GM19467 (cell line): ENCODE measurements at regions not wholly inside any gene's neighbourhood (a gene's known extent, or its start where the extent isn't known, plus 50 kb on each side); places are given as distances from the start of the nearest gene placed in this dataset.
"Not testable (repeated sequence)": the region's sequence is repeated elsewhere in the genome, so short reads cannot be mapped to it uniquely, and the experiment has no call there.

Experiments used
- ATAC-seq: cut with Tn5 transposase; IDR thresholded peaks from one replicate; pipeline ENCODE4 v1.9.1; 2021; ENCODE audit warnings: mild to moderate bottlenecking, moderate library complexity; ENCODE audit not compliant: unreplicated experiment

- no peak for ATAC-seq
Measured at GRCh38 chr5:126044931-126045565, 378.2 kb upstream of the GRAMD2B start.

- ATAC-seq: no peak
Measured at GRCh38 chr5:126046318-126046717, 376.9 kb upstream of the GRAMD2B start.

DNA sequence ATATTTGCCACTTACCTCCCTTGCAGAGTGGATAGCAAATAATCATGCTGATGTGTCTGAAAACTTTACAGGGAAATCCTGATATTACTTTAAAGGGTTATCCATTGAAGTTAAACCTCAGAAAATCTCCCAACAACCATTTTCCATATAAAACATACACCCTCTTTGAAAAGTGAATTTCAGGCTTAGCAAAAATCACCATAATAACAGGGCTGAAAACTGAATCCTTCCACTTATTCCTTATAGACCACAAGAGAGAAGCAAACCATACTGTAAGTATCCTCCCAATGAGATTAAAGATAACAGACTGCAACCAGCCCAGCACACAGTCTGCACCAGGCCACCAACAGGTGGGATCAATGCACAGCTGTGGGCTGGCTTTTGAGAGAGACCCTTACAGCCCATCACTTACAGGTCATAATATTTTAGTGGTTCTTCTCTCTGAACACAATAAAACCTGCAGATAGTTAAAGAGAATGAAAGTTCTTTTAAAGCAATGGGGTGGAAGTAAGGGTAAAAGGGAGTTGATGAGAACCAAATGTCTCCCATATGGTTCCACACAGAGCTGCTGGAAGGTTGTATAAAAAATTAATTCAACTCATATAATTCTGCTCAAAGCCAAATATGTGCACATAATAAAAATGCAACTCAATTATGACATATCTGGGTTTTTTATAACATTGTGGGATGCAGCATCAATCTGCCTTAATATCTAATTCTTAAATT is 376.2 kb upstream of the GRAMD2B start:
- no peak for ATAC-seq

DNA sequence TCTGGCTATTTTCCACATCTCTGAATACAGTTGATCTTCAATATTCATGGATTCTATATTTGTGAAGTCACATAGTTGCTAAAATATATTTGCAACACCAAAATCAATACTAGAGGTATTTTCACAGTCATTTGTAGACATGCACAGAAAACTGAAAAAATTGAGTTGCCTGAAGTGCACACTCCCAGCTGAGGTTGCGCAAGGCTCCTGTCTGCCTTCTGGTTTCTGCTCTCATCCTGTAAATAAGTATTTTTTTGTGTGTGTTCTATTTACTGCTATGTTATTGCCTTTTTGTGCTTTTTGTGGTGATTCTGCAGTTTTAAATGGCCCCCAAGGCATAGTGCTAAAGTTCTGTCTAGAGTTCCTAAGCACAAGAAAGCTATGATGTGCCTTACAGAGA is 371.1 kb upstream of the GRAMD2B start:
- ATAC-seq: no peak

DNA sequence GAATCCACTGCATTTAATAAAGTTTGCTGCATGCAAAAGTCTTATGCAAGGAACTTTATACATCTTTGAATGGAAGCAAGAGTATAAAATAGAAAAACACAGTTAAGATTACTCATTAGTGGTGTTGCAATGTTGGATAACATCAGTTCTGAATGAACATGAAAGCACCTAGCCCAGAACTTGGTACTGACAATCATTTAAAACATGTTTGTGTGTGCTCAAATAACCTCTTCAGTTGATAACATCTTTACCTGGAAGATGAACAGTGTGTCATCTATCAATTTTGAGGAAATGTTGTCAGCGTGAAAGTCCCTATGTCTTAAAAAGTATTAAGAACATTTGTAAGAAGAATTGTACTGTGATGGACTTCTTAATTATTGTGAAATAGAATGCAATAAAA is 370.4 kb upstream of the GRAMD2B start:
- ATAC-seq: no peak

GRCh38 chr5:126053630-126054029 is 369.6 kb upstream of the GRAMD2B start:
- no peak for ATAC-seq

GRCh38 chr5:126054577-126055347 is 368.4 kb upstream of the GRAMD2B start:
- ATAC-seq: no peak

GRCh38 chr5:126055348-126055729 is 367.9 kb upstream of the GRAMD2B start:
- no peak for ATAC-seq

- no peak for ATAC-seq
Measured at GRCh38 chr5:126056352-126056751, 366.9 kb upstream of the GRAMD2B start.

- ATAC-seq: no peak
Measured at GRCh38 chr5:126056851-126057622, 366.2 kb upstream of the GRAMD2B start.

- not testable (repeated sequence) for ATAC-seq
Measured at GRCh38 chr5:126058392-126058791, 364.8 kb upstream of the GRAMD2B start.

- no peak for ATAC-seq
Measured at GRCh38 chr5:126062398-126063221, 360.6 kb upstream of the GRAMD2B start.

GRCh38 chr5:126065061-126065460 is 358.1 kb upstream of the GRAMD2B start:
- ATAC-seq: no peak

DNA sequence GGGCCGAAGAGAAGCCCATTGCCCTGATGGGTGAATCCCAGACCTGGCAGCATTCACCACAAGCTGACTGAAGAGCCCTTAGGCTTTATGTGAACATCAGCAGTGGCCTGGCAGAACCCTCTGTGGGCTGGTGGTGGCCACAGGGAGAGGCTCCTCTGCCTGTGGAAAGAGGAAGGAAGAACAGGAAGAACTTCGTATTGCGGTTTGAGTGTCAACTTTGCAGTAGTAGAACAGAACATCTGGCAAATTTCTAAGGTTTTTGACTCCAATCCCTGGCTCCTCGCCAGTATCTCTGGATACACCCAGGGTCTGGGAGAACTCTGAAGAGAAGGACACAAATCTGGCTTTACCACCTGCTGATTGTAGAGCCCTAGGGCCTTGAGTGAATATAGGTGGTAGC is 356.4 kb upstream of the GRAMD2B start:
- no peak for ATAC-seq

DNA sequence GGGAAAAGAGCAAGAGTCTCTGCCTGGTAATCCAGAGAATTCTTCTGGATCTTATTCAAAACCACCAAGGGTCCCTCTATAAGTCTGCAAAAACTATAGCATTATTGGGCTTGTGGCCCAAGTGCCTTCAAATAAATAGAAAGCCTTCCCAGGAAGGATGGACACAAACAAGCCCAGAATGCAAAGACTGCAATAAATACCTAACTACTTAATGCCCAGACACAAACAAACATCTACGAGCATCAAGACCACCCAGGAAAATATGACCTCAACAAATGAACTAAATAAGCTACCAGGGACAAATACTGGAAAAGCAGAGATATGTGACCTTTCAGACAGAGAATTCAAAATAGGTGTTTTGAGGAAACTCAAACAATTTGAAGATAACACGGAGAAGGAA is 355.8 kb upstream of the GRAMD2B start:
- ATAC-seq: no peak

DNA sequence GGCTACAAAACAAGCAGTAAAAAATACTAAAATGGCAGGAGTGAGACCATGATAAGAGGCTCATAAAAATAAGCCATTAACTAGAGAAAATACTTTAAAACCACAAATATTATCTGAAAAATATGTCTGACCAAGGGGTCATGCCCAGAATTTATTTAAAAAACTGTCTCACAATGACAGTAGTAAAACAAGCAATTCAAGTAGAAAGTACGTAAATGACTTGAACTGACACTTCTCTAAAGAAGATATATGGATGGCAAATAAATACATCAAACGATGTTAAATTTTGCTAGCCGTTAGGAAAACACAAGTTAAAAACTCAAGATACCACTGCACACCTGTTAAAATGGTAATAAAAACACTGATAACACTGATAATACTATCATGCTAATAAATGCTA is 353.9 kb upstream of the GRAMD2B start:
- no peak for ATAC-seq

DNA sequence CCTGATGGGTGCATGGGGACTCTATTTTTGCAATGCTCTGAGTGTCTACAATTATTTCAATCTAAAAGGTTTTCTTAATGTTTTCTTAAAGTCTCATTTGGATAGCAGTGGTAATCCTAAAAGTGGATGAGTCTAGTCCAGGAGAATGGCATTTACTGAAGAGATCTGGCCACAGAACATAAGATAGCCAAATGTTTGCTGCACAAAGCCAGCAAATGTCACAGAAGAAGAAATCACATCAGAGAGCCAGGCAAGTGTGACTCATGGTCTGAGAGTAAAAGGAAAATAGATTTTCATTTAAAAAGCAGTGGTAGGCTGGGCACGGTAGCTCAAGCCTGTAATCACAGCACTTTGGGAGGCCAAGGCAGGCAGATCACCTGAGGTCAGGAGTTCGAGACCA is 352.7 kb upstream of the GRAMD2B start:
- no peak for ATAC-seq

DNA sequence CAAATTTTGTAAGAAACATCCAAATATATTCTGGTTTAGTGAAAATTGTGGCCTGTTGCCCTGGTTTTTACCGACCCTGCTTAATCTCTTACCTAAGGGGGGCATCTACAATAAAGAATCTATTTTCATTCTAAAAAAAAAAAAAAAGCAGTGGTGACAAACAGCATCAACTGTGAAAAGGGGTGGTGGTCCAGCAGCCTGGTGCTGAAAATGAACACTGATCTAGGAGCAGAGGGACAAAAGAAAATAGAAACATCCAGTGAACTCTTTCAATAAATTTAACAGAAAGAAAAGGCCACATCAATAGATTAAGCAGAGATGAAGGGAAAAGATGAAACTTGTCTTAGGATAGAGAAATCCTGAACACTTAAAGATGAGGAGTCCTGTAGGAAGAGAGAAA is 348.7 kb upstream of the GRAMD2B start:
- no peak for ATAC-seq

GRCh38 chr5:126079266-126079665 is 343.9 kb upstream of the GRAMD2B start:
- ATAC-seq: no peak

DNA sequence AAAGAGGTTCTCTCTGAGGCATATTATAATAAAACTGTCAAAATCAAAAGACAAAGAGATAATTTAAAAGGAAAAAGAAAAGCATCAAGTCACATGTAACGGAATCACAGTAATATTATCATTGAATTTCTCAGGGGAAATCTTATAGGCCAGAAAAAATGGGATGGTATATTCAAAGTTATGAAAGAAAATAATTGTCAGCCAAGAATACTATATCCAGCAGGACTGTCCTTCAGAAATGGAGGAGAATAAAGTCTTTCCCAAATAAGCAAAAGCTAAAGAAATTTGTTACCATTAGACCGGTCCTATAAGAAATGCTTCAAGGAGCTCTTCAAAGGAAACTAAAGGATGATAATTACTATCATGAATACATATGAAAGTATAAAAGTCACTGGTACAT is 342.0 kb upstream of the GRAMD2B start:
- no peak for ATAC-seq
